ENCODE measurements at regions not wholly inside any gene's neighbourhood (a gene's known extent, or its start where the extent isn't known, plus 50 kb on each side); places are given as distances from the start of the nearest gene placed in this dataset.

- TF ChIP-seq CTCF (IDR thresholded peaks at IDR 0.05) (no peak), POLR2AphosphoS5 (IDR thresholded peaks at IDR 0.05) (no peak)
Observed at GRCh38 chr12:86600664-86601231, 344.6 kb upstream of the MGAT4C start.

Data from upper lobe of left lung (tissue), 4 donors.